ENCODE measurements at regions not wholly inside any gene's neighbourhood (a gene's known extent, or its start where the extent isn't known, plus 50 kb on each side); places are given as distances from the start of the nearest gene placed in this dataset.

DNA sequence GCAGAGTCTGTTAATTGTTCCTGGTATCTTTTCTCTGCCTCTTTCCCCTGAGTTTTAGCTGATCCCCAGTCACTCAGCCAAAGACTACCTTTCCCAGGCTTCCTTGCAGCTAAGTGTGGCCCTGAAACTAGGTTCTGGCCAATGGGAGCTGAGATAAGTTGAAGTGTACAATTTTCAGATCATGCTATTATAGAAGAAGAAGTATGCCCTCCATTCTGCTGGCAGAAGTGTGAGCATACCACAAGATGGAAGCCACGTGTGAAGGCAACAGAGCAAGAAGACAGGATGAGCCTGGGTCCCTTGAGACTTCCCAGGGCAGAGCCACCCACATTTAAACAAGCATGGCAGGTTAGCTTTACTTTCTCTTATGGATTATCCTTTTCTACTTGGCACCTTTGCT lies 273.2 kb downstream of the HIVEP2 start:
- TF ChIP-seq CBFB (CRISPR knock-in tag; IDR thresholded peaks at IDR 0.05; ENCODE audit: low read depth) (no peak), NFE2L1 (CRISPR knock-in tag; IDR thresholded peaks at IDR 0.05) (no peak), ATF2 (CRISPR knock-in tag; IDR thresholded peaks at IDR 0.05; ENCODE audit: borderline replicate concordance, low read depth) (no peak), CTCF (IDR thresholded peaks at IDR 0.05) (no peak), ZBTB21 (CRISPR knock-in tag; IDR thresholded peaks at IDR 0.05; ENCODE audit: borderline replicate concordance) (no peak), ZBTB43 (CRISPR knock-in tag; IDR thresholded peaks at IDR 0.05) (no peak), ZNF281 (CRISPR knock-in tag; IDR thresholded peaks at IDR 0.05) (no peak)
- TF ChIP-seq, protein P1, sequence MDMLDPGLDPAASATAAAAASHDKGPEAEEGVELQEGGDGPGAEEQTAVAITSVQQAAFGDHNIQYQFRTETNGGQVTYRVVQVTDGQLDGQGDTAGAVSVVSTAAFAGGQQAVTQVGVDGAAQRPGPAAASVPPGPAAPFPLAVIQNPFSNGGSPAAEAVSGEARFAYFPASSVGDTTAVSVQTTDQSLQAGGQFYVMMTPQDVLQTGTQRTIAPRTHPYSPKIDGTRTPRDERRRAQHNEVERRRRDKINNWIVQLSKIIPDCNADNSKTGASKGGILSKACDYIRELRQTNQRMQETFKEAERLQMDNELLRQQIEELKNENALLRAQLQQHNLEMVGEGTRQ (CRISPR knock-in tag; IDR thresholded peaks at IDR 0.05), result no peak

All from WTC11 (cell line).